Aorta (tissue), 5 donors: ENCODE measurements at regions not wholly inside any gene's neighbourhood (a gene's known extent, or its start where the extent isn't known, plus 50 kb on each side); places are given as distances from the start of the nearest gene placed in this dataset.

Experiments used
- ATAC-seq: fragments of 200-7000 bp; cut with Tn5 transposase; one replicate; pipeline ENCODE4 v1.9.1; 2022; ENCODE audit warnings: moderate library complexity; ENCODE audit not compliant: low FRiP score
- DNase-seq, 2 donors: peaks; one replicate each; pipeline ENCODE4 v3.0.0-alpha.2; 2020
- H3K27ac ChIP-seq, 2 donors: one replicate each; pipeline ENCODE4 v1.5.1; 2013; ENCODE audit warnings: low read length in 2 of 2, mild to moderate bottlenecking in 2 of 2, moderate library complexity in 2 of 2, control low read depth in 1 of 2, inconsistent platforms in 1 of 2, low read depth in 1 of 2
- H3K27me3 ChIP-seq, 2 donors: one replicate each; pipeline ENCODE4 v1.6.1; 2013; ENCODE audit warnings: control low read depth in 1 of 2, low read length in 1 of 2, mild to moderate bottlenecking in 1 of 2, moderate library complexity in 1 of 2; ENCODE audit not compliant: insufficient read depth in 2 of 2, control insufficient read depth in 1 of 2
- H3K36me3 ChIP-seq, 2 donors: one replicate each; pipeline ENCODE4 v1.6.1; 2013; ENCODE audit warnings: control low read depth in 1 of 2, low read length in 1 of 2, mild to moderate bottlenecking in 1 of 2; ENCODE audit not compliant: insufficient read depth in 2 of 2, control insufficient read depth in 1 of 2
- H3K4me1 ChIP-seq, 2 donors: one replicate each; pipeline ENCODE4 v1.6.1; 2013; ENCODE audit warnings: low read length in 2 of 2, control low read depth in 1 of 2, mild to moderate bottlenecking in 1 of 2, moderate library complexity in 1 of 2; ENCODE audit not compliant: insufficient read depth in 2 of 2, control insufficient read depth in 1 of 2
- H3K4me3 ChIP-seq, 2 donors: one replicate each; pipeline ENCODE4 v1.5.1; 2013; ENCODE audit warnings: low read length in 2 of 2, control low read depth in 1 of 2, mild to moderate bottlenecking in 1 of 2
- H3K9me3 ChIP-seq: one replicate; pipeline ENCODE4 v1.6.1; 2013; ENCODE audit warnings: mild to moderate bottlenecking, low read length; ENCODE audit not compliant: control insufficient read depth
- WGBS, 2 donors: extraction: QIAGEN DNeasy Blood & Tissue Kit; methylation state at CpG; one replicate each; pipeline ENCODE4 v1.1.7; 2013; 5-methylcytosine and 5-hydroxymethylcytosine counted together
- intact Hi-C, 2 donors: fragments of 100-400 bp; cut with DNase I; formaldehyde crosslinking; loops; one replicate each; pipeline versions ENCODE4 v1.14.2 to v1.15.0; 2022
- donor health status: healthy with polysubstance abuse.
- donor health status: Bipolar disorder and iron deficiency.
- donor health status: DM: no; HTN: no; CAD: no.
- donor health status: DM: no; HTN: no; CAD: no.
- donor health status: DM: yes; HTN: yes; CAD: no.

DNA sequence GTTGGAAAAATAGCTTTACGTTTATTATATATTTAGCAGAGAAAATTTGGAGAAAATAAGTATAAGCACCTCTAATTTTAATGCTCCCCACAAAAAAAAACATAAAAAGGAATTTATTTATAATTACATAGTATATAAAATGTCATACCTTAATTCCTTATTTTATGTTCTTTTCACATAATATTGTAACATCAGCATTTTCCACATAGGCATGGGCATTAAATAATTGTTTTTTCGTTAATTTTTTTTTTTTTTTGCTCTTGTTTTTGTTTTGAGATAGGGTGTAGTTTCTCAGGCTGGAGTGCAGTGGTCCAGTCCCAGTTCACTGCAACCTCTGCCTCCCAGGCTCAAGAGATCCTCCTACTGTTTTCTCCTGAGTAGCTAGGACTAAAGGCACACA, 329.8 kb upstream of the FOXG1 start:
- intact Hi-C loops: no loop called here
- H3K4me3 ChIP-seq: no peak overlapping the region
- H3K27me3 ChIP-seq: no peaks in the 10 kb centered on the region
- H3K27ac ChIP-seq: no peak overlapping the region
- DNase-seq: no peak
- H3K4me1 ChIP-seq: no peaks in the 10 kb centered on the region
- no peak for ATAC-seq
- no peaks in the 10 kb centered on the region for H3K9me3 ChIP-seq
- WGBS, 2 donors: 47 to 60% methylated on average over 2 of the region's 2 CpGs
- no peaks in the 10 kb centered on the region for H3K36me3 ChIP-seq

DNA sequence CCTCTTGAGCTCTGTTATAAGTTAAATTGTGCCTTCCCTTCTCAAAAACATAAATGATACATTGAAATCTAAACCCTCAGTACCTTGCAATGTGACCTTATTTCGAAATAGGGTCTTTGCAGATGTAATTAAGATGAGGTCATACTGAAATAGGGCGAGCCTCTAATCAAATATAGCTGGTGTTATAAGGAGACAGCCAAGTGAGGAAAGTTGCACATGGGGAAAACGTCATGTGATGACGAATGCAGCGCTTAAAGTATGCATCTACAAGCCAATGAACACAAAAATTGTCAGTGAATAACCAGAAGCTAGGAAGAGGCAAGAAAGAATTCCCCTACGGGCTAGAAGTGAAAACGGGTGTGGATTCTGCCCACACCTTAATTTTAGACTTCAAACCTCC, 305.2 kb upstream of the FOXG1 start:
- no peak for ATAC-seq
- no peaks in the 10 kb centered on the region for H3K27me3 ChIP-seq
- no peaks in the 10 kb centered on the region for H3K9me3 ChIP-seq
- H3K27ac ChIP-seq: no peak overlapping the region
- 32 to 37% methylated on average over 7 of the region's 7 CpGs for WGBS, 2 donors
- no peak for DNase-seq
- no peaks in the 10 kb centered on the region for H3K36me3 ChIP-seq
- intact Hi-C loops: no loop called here
- H3K4me1 ChIP-seq: no peaks in the 10 kb centered on the region
- no peak overlapping the region for H3K4me3 ChIP-seq

DNA sequence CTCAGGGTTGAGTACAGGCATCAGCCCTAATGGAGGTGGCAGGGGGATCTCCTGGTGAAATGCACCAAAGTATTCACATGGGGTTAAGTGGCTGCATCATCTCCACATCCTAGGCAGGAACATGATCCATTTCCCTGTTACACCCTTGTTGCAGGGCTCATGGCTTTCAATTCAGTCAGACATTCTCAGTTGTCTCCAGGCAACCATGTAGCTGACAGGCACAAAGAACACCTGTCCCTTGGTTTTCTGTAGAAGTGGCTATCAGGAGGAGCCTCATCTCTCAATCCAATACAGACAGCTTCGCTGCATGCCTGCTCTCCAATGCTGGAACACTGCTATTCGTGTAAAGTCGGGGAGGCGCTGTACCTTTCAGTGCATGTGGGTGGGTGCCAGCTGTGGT, 299.0 kb upstream of the FOXG1 start:
- Histone ChIP-seq H3K9me3 (peaks cover 2% of the 10 kb centered on the region), H3K4me1 (no peaks in the 10 kb centered on the region), H3K27me3 (no peaks in the 10 kb centered on the region), H3K36me3 (no peaks in the 10 kb centered on the region), H3K4me3 (no peak overlapping the region), H3K27ac (no peak overlapping the region)
- ATAC-seq (no peak), DNase-seq (no peak)
- intact Hi-C loops: no loop called here
- 88% methylated on average over 4 of the region's 4 CpGs for WGBS, 2 donors

DNA sequence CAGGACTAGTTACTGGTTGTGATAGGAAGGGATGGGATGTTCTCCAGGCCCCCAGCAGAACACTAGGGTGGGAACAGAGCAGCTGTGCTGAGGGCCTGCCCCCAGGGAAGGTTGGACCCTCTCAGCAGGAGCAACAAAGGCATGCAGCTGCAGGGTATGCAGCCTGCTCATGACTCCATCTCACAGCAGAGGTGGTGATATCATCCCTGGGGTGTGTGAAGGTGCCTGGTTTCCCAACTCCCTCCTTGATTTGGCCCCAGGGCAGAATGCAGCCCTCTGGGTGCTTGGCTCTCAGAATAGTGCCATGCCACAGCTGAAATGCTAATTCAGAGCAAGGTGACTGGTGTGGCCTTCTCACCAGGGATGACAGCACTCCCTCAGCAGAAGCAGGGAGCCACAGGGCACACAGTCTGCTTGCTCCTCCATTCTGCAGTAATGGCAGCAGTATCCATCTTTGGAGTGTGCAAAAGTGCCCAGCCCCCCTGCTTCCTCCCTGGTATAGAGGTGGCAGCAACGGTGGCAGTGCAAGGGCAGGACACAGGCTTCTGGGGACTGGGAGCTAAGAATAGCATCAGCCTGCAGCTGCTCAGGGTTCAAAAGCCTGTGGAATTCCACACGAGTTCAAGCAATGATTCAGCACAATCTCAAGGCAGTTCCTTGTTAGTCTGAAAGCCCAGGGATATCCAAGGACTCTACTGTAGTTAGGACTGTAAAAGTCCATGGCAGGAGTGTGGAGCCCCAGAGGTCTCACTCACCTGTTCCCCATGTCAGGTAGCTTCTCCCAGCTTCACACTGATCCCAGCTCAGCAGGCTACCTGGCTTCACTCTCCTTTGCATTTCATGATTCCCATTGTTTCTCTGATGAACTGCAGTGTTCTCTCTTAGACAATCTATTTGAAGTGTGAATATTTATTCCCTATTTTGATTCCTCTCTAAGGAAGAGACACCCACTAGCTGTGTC, 298.1 kb upstream of the FOXG1 start:
- Histone ChIP-seq H3K27me3 (no peaks in the 10 kb centered on the region), H3K9me3 (peaks cover 2% of the 10 kb centered on the region), H3K27ac (no peak overlapping the region), H3K4me1 (no peaks in the 10 kb centered on the region), H3K4me3 (no peak overlapping the region), H3K36me3 (no peaks in the 10 kb centered on the region)
- WGBS, 2 donors: 9 to 12% methylated on average over 2 of the region's 2 CpGs
- DNase-seq (no peak), ATAC-seq (no peak)
- intact Hi-C loops: no loop called here

DNA sequence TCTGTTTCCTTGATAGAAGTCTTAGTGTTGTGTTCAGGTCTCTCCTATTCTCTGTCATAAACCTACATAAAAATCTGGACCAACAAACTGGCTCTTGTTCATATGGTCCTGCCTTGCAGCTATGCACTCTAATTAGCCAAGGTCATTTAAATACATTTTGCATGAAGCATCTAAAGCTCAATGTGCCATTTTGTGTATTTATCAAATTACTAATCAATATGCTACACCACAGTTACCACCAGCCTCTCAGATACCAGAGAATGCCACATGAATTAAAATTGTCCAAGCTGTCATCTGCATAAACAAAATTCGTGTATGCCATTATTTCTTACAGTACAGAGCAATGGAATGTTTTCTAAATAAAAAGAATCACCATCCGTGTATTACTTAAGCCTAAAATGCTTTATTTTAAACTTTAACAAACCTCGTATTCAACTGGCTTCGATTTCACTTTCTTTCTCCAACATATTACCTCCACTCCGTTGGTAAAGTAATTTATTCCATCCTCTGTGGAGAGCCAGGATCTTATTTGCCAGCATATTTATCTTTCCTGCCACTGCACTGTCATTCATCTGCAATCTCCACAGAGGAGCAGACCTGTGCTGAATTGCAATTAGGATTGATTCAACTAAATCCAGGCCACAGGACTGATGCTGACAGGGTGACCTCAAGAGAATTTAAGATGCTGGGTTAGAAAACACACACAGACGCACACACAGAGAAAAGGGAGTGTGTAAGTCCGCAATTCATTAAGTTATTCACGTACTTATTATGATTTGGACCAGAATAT, 284.1 kb upstream of the FOXG1 start:
- Histone ChIP-seq H3K4me1 (no peaks in the 10 kb centered on the region), H3K27me3 (no peaks in the 10 kb centered on the region), H3K36me3 (no peaks in the 10 kb centered on the region), H3K27ac (no peak overlapping the region), H3K9me3 (no peaks in the 10 kb centered on the region), H3K4me3 (no peak overlapping the region)
- 54 to 62% methylated on average over 8 of the region's 8 CpGs for WGBS, 2 donors
- ATAC-seq (no peak), DNase-seq (no peak)
- intact Hi-C loops: no loop called here

DNA sequence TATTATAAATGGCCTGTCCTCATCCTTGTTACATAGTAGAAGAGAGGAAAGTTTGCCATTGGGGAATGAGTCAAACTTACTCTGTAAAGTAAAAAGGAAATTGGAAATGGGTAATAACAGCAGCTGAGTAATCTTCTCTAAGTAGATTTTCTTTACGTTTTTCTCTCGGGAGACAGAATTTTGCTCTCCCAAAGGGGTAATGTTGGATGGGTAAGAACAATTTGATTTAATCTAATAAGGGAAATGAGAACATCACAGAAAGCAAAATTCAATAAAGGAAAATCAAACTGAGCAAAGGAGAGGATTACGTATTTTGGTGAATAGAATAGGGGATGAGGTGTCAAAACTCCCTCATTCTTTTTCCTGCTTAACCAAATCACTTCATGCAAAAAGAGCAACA, 283.1 kb upstream of the FOXG1 start:
- intact Hi-C loops: no loop called here
- Histone ChIP-seq H3K27ac (no peak overlapping the region), H3K27me3 (no peaks in the 10 kb centered on the region), H3K36me3 (no peaks in the 10 kb centered on the region), H3K9me3 (no peaks in the 10 kb centered on the region), H3K4me3 (no peak overlapping the region), H3K4me1 (no peaks in the 10 kb centered on the region)
- no peak for DNase-seq
- WGBS, 2 donors: 85 to 88% methylated on average over 3 of the region's 3 CpGs
- ATAC-seq: no peak

DNA sequence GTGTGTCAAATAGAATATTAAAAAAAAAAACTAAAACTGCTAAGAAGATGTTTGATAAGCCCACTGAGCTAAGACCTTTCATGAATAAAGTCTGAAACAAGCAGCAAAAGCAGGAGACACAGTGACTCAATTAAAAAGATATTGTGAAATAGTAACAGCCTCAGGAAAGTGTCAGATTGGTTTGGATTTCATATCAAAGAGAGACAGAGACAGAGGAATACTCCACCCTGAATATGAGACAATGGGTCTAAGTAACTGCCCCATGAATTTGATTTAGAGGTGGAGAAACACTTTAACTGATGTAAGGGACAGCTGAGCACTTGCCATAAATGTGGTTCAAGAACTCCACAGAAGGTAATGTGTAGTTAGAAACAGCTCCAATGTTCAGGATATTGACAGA, 277.9 kb upstream of the FOXG1 start:
- no peak overlapping the region for H3K27ac ChIP-seq
- intact Hi-C loops: no loop called here
- no peak overlapping the region for H3K4me3 ChIP-seq
- no peaks in the 10 kb centered on the region for H3K4me1 ChIP-seq
- H3K27me3 ChIP-seq: no peaks in the 10 kb centered on the region
- peaks cover 1% of the 10 kb centered on the region for H3K9me3 ChIP-seq
- no peaks in the 10 kb centered on the region for H3K36me3 ChIP-seq
- no peak for ATAC-seq
- DNase-seq: no peak

DNA sequence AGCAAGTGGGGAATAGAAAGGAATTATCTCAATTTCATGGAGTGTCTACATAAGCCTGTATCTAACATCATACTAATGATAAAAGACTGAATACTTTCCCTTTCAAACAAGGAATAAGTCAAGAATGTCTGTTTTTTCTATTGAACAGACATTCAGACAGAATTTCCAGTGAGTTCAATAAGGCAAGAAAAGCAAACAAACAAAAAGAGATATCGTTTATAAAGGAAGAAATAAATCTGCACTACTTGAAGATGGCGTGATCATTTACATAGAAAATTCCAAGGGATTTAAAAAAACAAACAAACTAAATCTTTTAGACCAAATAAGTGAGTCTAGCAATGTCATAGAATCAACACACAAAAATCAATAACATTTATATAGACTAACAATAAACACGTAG, 273.1 kb upstream of the FOXG1 start:
- Histone ChIP-seq H3K27me3 (no peaks in the 10 kb centered on the region), H3K4me1 (no peaks in the 10 kb centered on the region)
- intact Hi-C loops: no loop called here

DNA sequence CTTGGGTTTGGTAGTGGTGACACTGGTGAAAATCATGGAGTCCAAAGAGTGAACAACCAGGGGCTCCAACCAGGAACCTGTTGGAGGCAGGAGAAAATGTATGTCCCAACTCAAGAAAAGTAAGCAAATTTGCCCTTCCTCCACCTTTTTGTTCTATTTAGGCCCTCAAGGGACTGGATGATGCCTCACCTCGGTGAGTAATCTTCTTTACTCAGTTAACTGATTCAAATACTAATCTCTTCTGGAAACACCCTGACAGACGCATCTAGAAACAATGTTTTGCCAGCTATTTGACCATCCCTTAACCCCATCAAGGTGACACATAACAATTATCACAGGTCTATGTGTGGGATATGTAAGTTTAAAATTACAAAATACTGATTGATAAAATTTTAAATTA, 272.4 kb upstream of the FOXG1 start:
- Histone ChIP-seq H3K4me3 (no peak overlapping the region), H3K27ac (no peak overlapping the region), H3K4me1 (no peaks in the 10 kb centered on the region), H3K27me3 (no peaks in the 10 kb centered on the region), H3K9me3 (peaks cover 1% of the 10 kb centered on the region), H3K36me3 (no peaks in the 10 kb centered on the region)
- DNase-seq: no peak
- intact Hi-C loops: no loop called here
- ATAC-seq: no peak
- 62 to 70% methylated on average over 2 of the region's 2 CpGs for WGBS, 2 donors

More for the DNA sequence above, 273.1 kb upstream of the FOXG1 start:
- Histone ChIP-seq H3K36me3 (no peaks in the 10 kb centered on the region), H3K4me3 (no peak overlapping the region), H3K9me3 (peaks cover 1% of the 10 kb centered on the region), H3K27ac (no peak overlapping the region)
- no peak for ATAC-seq
- DNase-seq: no peak
- WGBS, 2 donors: 38 to 43% methylated on average over 3 of the region's 3 CpGs
